ENCODE measurements at regions not wholly inside any gene's neighbourhood (a gene's known extent, or its start where the extent isn't known, plus 50 kb on each side); places are given as distances from the start of the nearest gene placed in this dataset.

DNA sequence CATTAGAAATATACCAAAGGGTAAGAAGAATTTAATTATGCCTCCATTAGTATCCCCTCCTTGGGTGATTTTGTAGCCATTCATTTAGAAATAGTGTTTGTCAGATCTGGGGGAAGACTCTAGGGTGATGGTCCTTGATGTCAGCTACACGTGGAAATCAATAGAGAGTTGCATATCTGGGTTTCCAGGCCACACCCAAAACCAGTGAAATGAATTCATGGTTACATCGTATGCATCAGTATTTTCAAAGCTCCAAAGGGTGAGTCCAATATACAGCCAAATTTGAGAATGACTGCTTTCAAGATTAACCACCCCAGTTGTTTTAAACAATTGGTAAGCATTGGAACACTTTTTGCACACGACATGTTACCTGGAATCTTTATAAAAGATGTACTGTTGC lies 173.4 kb upstream of the SGCD start:
- Mint-ChIP-seq H3K36me3 (ENCODE audit: low read depth) (no peaks in the 10 kb centered on the region), H3K4me1 (no peaks in the 10 kb centered on the region), H3K27me3 (no peaks in the 10 kb centered on the region), H3K27ac (no peak overlapping the region), H3K9me3 (no peaks in the 10 kb centered on the region), H3K4me3 (no peak overlapping the region)
- intact Hi-C loops (cut with micrococcal nuclease), result no loop called here
- no peak for DNase-seq

DNA sequence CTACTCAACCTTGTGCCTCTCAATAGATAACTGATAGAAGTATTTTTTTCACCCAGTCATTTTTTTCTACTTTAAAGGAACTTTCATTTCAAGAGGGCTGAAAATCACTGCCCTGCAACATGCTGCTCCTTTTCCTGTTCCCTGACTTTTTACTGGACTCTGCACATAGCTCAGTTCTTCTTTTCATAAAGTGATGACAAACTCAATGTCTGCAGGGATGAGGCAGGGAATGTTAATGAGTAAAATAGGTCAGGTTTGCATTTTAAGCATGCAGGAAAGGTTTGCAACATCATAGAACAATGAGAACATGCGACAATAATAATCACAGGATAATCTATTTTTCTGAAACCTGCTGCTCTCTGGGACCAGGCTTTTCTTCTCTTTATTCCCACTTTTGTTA lies 172.2 kb upstream of the SGCD start:
- Mint-ChIP-seq H3K4me3 (no peak overlapping the region), H3K27ac (no peak overlapping the region), H3K27me3 (no peaks in the 10 kb centered on the region), H3K9me3 (no peaks in the 10 kb centered on the region), H3K4me1 (no peaks in the 10 kb centered on the region), H3K36me3 (ENCODE audit: low read depth) (no peaks in the 10 kb centered on the region)
- intact Hi-C loops (cut with micrococcal nuclease), result no loop called here
- peak; percentile 3 for DNase-seq

DNA sequence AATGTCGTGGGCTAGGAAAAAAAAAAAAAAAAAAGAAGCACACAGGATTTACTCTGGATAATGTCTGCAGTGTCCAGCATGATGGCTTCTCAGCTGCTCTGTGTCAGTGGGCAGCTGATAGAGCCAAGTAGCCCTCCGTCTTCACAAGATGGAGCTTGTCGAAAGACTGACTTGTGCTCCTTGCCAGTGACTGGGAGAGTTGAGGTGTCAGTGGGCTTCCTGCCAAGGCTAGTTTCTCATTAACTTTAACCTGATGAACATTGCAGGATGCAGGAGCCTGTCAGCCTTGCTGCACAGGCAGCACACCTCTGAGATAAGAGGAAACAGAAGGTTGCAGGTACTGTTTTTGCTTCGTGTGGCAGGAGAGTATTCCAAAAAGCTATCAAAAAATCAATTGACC lies 171.4 kb upstream of the SGCD start:
- H3K9me3 Mint-ChIP-seq, result no peaks in the 10 kb centered on the region
- no peak for DNase-seq
- no peak overlapping the region for H3K27ac Mint-ChIP-seq
- H3K27me3 Mint-ChIP-seq, result no peaks in the 10 kb centered on the region
- no peaks in the 10 kb centered on the region for H3K36me3 Mint-ChIP-seq (ENCODE audit: low read depth)
- H3K4me1 Mint-ChIP-seq, result no peaks in the 10 kb centered on the region
- intact Hi-C loops (cut with micrococcal nuclease), result no loop called here
- no peak overlapping the region for H3K4me3 Mint-ChIP-seq

DNA sequence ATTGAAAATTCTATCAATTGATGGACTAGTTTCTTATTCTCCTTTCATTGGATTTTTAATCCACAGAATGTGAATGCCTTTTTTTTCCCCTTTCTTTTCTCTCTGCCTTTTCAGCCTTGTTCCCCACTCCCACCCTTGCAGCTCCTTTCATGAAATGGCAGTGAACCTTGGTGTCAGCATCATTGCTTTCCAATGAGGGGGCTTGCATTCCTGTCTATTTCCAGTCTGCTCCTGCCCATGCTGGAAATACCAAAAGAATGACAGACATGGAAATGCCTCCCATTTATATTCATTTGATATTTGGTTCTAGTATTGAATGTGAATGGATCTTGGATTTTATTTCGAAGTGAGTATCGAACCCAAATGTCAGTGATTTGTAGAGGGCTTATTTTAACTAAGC lies 162.7 kb upstream of the SGCD start:
- Mint-ChIP-seq H3K9me3 (no peaks in the 10 kb centered on the region), H3K27me3 (peaks cover 2% of the 10 kb centered on the region), H3K4me1 (no peaks in the 10 kb centered on the region), H3K36me3 (ENCODE audit: low read depth) (no peaks in the 10 kb centered on the region), H3K27ac (no peak overlapping the region), H3K4me3 (no peak overlapping the region)
- intact Hi-C loops (cut with micrococcal nuclease), result no loop called here
- peak; percentile 29 for DNase-seq

DNA sequence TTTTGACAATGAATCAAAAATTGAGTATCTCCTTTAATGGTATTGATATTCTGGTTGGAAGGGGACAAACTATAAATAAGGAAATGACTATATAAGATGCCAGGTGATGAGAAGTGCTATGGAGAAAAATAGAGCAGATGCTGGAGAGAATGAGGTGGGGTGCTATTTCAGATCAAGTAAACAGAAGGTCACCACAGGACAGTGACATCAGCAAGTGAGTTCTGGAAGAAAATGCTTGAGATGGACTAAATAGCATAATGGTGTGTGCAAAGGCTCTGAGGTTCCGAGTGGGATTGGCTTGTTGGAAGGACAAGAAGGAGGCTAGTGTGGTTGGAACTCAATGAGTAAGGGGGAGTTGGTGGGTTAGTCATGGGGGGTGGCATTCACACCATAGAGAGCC lies 157.5 kb upstream of the SGCD start:
- intact Hi-C loops (cut with micrococcal nuclease), result no loop called here
- DNase-seq, result no peak
- peaks cover 2% of the 10 kb centered on the region for H3K27me3 Mint-ChIP-seq
- no peak overlapping the region for H3K27ac Mint-ChIP-seq
- no peaks in the 10 kb centered on the region for H3K36me3 Mint-ChIP-seq (ENCODE audit: low read depth)
- H3K4me1 Mint-ChIP-seq, result no peaks in the 10 kb centered on the region
- no peak overlapping the region for H3K4me3 Mint-ChIP-seq
- no peaks in the 10 kb centered on the region for H3K9me3 Mint-ChIP-seq

DNA sequence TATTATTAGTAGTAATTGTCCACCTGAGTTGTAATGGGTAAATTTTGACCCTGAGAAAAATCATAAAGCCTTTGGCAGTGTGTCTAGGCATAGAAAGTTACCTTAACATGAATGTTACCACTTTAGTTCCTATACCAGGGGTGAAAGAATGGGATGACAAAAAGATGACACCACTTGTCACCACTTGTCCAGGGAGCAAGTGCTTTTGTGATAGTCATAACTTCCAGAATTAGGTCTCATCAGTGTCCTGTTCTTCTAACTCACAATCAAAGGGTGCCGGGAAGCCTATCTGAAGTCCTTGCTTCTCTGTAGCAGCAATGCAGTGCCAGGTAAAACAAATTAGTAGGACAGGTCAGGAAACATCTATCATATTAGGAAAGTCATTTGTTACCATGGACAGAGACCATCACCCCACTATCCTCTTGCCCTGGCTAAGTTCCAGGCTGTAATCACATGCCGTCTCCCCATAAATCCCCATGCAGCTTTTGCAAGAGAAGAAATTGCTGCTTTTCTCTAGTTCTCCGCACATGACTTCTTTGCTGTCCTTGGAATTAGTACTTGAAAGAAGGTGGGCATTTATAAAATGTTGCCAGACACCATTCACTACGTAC lies 156.5 kb upstream of the SGCD start:
- H3K27me3 Mint-ChIP-seq, result peaks cover 2% of the 10 kb centered on the region
- H3K4me3 Mint-ChIP-seq, result no peak overlapping the region
- no peaks in the 10 kb centered on the region for H3K9me3 Mint-ChIP-seq
- H3K27ac Mint-ChIP-seq, result no peak overlapping the region
- intact Hi-C loops (cut with micrococcal nuclease), result no loop called here
- DNase-seq, result peak; percentile 8
- no peaks in the 10 kb centered on the region for H3K4me1 Mint-ChIP-seq
- H3K36me3 Mint-ChIP-seq (ENCODE audit: low read depth), result no peaks in the 10 kb centered on the region

DNA sequence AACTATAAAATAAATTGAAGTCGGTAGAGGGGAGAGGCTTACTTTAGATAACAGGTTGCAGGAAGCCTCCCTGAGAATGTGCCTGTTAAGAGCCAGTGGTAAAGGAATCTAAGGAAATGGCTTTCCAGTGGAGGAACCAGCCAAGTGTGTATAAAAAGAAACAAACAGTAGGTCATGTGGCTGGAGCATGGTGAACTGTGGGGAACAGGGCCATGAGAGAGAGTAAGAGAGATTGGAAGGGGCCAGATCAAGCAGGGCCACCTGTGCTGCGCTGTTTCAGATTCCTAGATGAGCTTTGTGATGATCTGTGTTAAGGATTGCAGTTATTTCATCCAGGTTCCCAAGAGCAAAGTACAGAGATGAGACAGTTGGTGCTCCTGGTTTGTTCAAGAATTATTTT lies 152.7 kb upstream of the SGCD start:
- H3K36me3 Mint-ChIP-seq (ENCODE audit: low read depth), result no peaks in the 10 kb centered on the region
- no peak for DNase-seq
- intact Hi-C loops (cut with micrococcal nuclease), result no loop called here
- peaks cover 2% of the 10 kb centered on the region for H3K27me3 Mint-ChIP-seq
- H3K4me1 Mint-ChIP-seq, result no peaks in the 10 kb centered on the region
- H3K27ac Mint-ChIP-seq, result no peak overlapping the region
- H3K4me3 Mint-ChIP-seq, result no peak overlapping the region
- H3K9me3 Mint-ChIP-seq, result no peaks in the 10 kb centered on the region

DNA sequence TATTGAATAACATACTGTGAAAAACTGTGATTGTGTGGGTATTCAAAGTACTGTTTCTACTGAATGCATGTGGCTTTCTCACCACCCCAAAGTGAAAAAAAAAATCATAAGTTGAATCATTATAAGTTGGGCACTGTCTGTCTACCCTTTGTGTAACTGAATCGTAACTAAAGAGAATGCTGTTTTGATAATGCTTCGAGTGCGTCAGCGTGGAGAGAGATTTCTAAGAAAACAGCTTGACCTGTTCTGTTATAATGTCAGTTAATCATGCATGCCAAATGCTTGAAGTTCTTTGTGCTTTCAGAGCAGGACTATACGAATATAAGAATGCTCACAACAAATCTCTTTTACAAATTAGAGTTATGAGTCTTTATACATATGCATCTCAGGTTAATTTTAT lies 148.8 kb upstream of the SGCD start:
- Mint-ChIP-seq H3K4me1 (no peaks in the 10 kb centered on the region), H3K36me3 (ENCODE audit: low read depth) (no peaks in the 10 kb centered on the region), H3K4me3 (no peak overlapping the region), H3K9me3 (no peaks in the 10 kb centered on the region), H3K27me3 (peaks cover 2% of the 10 kb centered on the region), H3K27ac (no peak overlapping the region)
- intact Hi-C loops (cut with micrococcal nuclease), result no loop called here
- no peak for DNase-seq

DNA sequence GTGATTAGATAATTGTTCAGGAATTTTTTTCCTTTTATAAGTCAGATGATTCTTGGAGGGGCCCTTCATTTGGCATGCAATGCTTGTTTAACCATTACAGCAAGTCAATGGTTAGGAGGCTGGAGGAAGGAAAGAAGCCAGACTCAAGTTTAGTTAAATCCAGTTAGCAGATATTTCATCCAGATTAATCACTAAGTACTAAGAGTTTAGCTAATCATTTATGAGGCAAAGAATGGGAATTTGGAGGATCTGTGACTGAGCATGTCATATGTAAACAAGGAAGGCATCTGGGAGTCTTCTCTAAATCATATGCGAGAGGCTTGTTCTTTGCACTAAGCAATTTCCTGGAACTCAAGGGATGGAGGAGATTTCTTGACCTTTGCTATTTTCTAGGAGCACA lies 145.3 kb upstream of the SGCD start:
- Mint-ChIP-seq H3K36me3 (ENCODE audit: low read depth) (no peaks in the 10 kb centered on the region), H3K4me3 (no peak overlapping the region), H3K9me3 (no peaks in the 10 kb centered on the region), H3K4me1 (no peaks in the 10 kb centered on the region), H3K27me3 (no peaks in the 10 kb centered on the region), H3K27ac (no peak overlapping the region)
- no peak for DNase-seq
- intact Hi-C loops (cut with micrococcal nuclease), result no loop called here

DNA sequence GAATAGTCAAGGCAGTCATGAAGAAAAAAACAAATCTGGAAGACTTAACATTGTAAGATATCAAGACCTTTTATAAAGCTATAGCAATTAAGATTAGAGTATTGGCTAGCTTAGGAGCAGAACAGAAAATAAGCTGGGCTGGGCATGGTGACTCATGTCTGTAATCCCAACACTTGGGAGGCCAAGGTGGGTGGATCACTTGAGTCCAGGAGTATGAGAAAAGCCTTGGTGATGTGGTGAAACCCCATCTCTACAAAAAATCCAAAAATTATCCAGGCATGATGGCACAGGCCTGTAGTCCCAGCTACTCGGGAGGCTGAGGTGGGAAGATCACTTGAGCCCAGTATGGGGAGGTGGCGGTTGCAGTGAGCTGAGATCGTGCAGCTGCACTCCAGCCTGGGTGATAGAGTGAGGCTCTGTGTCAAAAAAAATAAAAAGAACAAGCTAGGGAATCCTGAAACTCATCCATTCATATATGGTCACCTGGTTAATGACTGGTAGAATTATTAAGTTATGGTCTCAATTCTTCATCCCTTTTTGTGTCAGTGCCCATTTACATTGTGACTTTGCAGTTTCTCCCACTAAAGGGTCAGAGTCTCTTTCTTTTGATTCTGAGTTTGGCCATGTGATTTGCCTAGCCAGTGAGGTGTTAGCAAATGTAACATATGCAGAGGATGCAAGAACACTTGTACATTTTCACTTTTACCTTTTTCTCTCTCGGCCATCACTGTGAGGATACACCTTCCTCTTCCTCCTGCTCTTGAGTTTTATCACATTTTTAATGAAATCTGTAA lies 144.6 kb upstream of the SGCD start:
- intact Hi-C loops (cut with micrococcal nuclease), result no loop called here
- H3K27ac Mint-ChIP-seq, result no peak overlapping the region
- no peaks in the 10 kb centered on the region for H3K4me1 Mint-ChIP-seq
- no peaks in the 10 kb centered on the region for H3K9me3 Mint-ChIP-seq
- H3K36me3 Mint-ChIP-seq (ENCODE audit: low read depth), result no peaks in the 10 kb centered on the region
- no peaks in the 10 kb centered on the region for H3K27me3 Mint-ChIP-seq
- no peak overlapping the region for H3K4me3 Mint-ChIP-seq
- DNase-seq, result no peak

DNA sequence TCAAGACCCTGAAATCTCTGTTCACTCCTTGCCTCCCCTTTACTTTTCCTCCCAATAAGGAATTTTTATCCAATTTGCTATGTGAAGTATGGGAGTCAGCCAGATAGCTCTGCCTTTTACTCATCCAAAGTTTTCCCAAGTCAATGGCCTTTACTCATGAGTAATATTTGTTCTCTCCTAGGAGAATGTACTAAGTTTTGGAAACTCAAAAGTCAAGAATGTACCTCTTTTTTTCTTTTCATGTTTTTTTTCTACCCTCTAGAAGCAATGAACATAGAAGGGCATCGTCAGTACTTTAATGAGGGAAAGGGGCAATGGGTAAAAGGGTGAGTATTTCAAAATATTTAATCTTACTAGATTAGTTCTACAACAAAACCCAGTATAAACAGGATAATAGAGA lies 140.2 kb upstream of the SGCD start:
- Mint-ChIP-seq H3K36me3 (ENCODE audit: low read depth) (no peaks in the 10 kb centered on the region), H3K4me1 (no peaks in the 10 kb centered on the region), H3K9me3 (no peaks in the 10 kb centered on the region), H3K27me3 (no peaks in the 10 kb centered on the region), H3K27ac (no peak overlapping the region), H3K4me3 (no peak overlapping the region)
- no peak for DNase-seq
- intact Hi-C loops (cut with micrococcal nuclease), result no loop called here

DNA sequence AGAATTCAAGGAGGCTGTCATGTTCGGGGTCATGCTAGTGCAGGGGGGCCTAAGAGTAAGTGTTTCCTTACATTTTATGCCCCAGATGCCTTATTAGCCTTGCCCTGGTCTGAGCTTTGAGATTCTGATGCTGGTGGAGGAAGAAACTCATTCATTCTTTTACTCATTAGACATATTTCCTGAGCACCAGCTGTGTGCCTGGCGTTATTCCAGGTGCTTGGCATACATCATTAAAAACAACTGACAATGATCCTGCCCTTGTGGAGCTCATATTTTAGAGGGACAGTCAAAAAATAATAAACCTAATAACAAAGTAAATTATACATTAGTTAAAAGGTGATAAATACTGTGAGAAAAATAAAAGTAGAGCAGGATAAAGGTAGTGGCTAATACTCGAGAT lies 138.9 kb upstream of the SGCD start:
- Mint-ChIP-seq H3K4me3 (no peak overlapping the region), H3K27ac (no peak overlapping the region), H3K27me3 (no peaks in the 10 kb centered on the region), H3K9me3 (no peaks in the 10 kb centered on the region), H3K36me3 (ENCODE audit: low read depth) (no peaks in the 10 kb centered on the region), H3K4me1 (no peaks in the 10 kb centered on the region)
- no peak for DNase-seq
- intact Hi-C loops (cut with micrococcal nuclease), result no loop called here

DNA sequence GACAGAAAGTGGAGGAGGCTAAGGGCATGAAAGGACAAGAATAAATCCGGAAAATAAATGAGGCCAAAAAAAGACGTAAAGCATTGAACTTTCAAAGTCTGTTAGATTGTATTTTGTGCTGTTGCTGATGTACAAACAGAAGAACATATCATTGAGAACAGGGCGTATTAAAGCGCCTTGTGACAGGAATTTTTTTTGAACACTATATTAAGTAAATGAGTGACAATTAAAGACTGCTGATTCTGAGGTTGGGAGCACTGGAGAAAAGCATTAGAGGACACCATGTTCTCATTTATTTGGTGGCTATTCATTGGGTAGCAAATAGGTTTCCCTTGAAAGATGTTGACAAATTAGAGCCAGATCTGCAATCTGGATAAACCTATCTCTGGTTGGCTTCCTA lies 137.3 kb upstream of the SGCD start:
- no peaks in the 10 kb centered on the region for H3K36me3 Mint-ChIP-seq (ENCODE audit: low read depth)
- no peaks in the 10 kb centered on the region for H3K9me3 Mint-ChIP-seq
- intact Hi-C loops (cut with micrococcal nuclease), result no loop called here
- no peak overlapping the region for H3K4me3 Mint-ChIP-seq
- no peaks in the 10 kb centered on the region for H3K27me3 Mint-ChIP-seq
- H3K4me1 Mint-ChIP-seq, result no peaks in the 10 kb centered on the region
- no peak for DNase-seq
- H3K27ac Mint-ChIP-seq, result no peak overlapping the region

DNA sequence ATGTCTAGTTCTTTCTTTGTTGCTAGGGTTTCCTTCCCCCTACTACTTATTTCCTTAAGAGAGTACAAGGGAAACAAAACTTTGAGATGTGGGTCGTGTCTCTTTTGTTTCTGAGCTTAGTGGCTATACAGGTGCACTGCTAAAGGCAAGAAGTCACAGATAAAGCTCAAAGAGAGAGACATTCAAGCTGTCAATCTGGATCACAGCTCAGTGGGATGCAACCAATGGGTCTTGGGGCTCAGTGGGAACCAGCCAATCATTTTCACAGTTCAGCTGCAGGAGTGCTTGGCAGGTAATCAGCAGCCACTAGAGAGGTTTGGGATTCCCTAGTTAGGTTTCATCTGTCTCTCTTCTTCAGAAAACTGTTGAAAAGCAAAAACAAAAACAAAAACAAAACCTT lies 135.4 kb upstream of the SGCD start:
- no peak for DNase-seq
- Mint-ChIP-seq H3K4me1 (no peaks in the 10 kb centered on the region), H3K27me3 (no peaks in the 10 kb centered on the region), H3K27ac (no peak overlapping the region), H3K9me3 (no peaks in the 10 kb centered on the region), H3K36me3 (ENCODE audit: low read depth) (no peaks in the 10 kb centered on the region), H3K4me3 (no peak overlapping the region)
- intact Hi-C loops (cut with micrococcal nuclease), result no loop called here

DNA sequence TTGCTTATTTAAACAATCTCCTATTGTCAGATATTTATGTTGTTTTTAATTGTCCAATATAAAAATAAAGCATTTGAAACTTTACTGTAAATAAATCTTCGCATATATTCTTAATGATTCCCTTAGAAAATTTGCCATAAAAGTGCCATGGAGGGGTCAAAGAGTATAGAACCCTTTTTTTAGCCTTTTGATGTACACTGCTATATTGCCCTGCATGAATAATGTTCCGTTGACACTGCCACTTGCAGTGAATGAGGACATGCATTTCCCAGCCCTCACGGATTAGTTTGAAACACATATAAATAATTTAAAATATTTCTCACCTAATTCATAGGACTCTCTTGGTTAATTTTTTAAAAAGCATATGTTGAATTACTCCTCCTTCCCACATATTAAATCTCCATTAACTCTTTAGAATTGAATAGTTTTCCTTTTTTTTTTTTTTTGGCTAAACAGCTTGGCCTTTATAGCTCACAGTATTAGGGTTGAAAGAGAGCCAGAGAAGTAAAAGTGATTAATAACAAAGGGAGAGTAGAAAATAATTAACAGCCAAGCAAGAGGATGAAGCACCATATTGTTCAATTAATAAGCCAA lies 129.8 kb upstream of the SGCD start:
- no peak overlapping the region for H3K27ac Mint-ChIP-seq
- no peak overlapping the region for H3K4me3 Mint-ChIP-seq
- no peaks in the 10 kb centered on the region for H3K36me3 Mint-ChIP-seq (ENCODE audit: low read depth)
- H3K27me3 Mint-ChIP-seq, result no peaks in the 10 kb centered on the region
- no peaks in the 10 kb centered on the region for H3K4me1 Mint-ChIP-seq
- no peaks in the 10 kb centered on the region for H3K9me3 Mint-ChIP-seq
- intact Hi-C loops (cut with micrococcal nuclease), result no loop called here
- no peak for DNase-seq
